DMS 273 (cell line): ENCODE measurements at regions not wholly inside any gene's neighbourhood (a gene's known extent, or its start where the extent isn't known, plus 50 kb on each side); places are given as distances from the start of the nearest gene placed in this dataset.

Experiments used
- DNase-seq: peaks from one replicate; lab custom pipeline; 2025; ENCODE audit not compliant: unreplicated experiment; lab: John Stamatoyannopoulos, UW

DNA sequence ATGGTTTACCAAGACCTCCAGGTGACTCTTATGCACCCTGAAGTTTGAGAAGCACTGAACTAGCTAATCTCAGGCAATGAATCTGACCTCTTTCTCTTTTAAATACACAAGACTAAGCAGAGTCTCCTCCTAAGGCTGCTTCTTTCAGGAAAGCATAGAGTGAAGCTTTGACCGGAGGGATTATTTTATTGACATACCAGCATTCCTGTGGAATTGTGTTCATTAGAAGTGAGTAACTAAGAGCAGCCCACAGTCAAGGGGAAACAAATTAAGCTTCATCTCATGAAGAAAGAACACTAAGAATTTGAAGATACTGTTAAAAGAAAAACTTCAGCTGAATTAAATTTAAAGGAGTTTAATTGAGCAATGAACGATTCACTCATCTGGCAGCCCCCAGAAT lies 963.5 kb downstream of the NTRK3 start:
- DNase-seq, result no peak

- DNase-seq, result no peak
Measured at GRCh38 chr15:87287156-87287555, 969.4 kb downstream of the NTRK3 start.

DNA sequence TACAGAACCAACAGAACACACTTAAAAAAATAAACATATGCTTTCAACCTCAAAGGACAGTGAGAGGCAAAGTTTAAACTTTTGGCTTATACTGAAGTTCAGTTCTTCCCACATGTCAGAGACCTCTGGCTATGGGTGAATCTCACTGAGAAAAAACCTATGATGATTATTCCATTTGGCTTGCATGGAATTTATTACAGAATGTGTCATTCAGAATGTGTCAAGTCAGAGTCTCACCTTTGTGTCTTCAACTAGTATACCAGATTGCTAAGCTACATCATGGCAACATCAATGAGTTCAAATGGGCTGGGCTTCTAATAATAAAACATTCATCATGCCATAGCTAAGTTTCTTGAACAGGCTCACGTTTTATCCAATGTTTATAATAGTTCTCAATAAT lies 987.0 kb downstream of the NTRK3 start:
- DNase-seq, result no peak

GRCh38 chr15:87268675-87269074 lies 987.9 kb downstream of the NTRK3 start:
- DNase-seq, result no peak

DNA sequence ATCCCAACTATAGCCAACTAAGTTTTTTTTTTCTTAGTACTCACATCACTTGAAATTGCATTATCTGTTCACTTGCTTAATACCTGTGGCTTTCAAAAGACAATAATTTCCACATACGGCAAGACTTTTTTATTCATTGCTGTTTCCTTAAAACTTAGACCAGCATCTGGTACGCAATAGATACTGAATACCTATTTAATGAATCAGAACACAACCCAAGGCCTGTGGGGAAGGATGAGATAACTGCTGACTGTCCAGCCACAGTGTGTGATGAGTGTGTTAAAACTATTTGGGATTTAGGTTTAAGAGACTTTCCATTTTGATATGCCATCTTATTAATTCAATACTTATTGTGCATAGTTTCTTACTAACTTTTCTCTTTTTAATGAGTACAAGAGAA lies 988.7 kb downstream of the NTRK3 start:
- DNase-seq, result no peak

DNA sequence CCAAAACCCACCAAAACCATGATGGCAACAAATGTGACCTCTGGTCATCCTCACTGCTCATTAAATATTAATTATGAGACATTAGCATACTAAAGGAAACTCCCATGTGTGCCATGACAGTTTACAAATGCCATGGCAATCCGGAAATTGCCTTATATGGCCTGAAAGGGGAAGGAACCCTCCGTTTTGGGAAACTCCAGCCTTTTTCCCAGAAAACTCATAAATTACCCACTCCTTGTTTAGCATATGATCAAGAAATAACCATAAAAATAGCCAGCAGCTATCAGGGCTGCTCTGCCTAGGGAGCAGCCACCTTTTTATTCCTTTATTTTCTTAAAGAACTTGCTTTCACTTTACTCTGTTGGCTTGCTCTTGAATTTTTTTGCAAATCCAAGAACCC lies 992.7 kb downstream of the NTRK3 start:
- no peak for DNase-seq

GRCh38 chr15:87263296-87263695 lies 993.2 kb downstream of the NTRK3 start:
- DNase-seq, result no peak

DNA sequence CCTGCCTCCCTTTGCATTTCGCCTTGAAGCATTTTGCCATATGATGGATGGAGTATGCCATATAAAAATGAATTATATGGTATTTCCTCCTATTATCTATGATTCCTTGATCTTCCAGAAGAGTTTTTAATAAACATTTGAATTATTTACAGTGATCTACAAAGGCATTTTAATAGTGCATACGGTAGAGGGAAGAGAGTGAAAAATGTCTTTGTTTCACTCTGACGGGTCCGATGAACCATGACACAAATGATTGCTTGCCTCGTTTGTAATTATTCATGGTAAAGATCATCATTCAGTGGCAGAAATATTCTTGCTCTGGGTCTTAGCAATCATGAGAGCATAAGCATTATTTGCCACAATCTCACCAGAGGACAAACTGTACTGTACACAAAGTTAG lies 1010.9 kb downstream of the NTRK3 start:
- no peak for DNase-seq

- no peak for DNase-seq
Measured at GRCh38 chr15:87243474-87243873, 1013.1 kb downstream of the NTRK3 start.

DNA sequence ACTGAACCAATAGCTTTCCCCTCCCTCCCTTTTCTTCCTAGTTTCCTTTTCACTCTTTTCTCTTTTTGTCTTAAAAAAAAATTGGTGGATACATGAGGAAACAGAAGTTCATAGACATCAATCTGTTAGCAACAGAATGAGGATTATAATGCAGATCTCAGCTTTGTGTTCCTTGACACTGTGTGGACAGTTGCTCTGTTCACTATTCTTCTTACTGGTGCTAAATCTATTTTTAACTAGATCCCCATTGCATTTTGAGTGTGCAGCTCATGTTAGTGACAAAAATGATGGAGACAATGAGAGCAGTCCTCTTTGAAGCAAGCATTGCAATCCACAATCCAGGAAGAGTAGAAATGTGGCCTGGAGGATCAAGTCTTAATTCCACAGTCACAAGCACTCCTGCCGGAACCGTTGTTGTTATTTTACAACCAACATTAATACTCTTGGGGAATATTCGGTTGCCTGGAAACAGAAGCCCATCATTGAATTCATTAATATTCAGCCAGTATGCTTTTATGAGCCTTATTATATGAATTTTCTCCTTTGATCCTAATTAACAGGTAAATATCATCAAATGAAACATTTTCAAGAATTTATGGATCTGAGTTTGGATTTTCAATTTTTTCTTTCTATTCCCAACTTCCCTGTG lies 1016.8 kb downstream of the NTRK3 start:
- DNase-seq, result no peak

GRCh38 chr15:87238451-87239068 lies 1018.0 kb downstream of the NTRK3 start:
- DNase-seq, result no peak

DNA sequence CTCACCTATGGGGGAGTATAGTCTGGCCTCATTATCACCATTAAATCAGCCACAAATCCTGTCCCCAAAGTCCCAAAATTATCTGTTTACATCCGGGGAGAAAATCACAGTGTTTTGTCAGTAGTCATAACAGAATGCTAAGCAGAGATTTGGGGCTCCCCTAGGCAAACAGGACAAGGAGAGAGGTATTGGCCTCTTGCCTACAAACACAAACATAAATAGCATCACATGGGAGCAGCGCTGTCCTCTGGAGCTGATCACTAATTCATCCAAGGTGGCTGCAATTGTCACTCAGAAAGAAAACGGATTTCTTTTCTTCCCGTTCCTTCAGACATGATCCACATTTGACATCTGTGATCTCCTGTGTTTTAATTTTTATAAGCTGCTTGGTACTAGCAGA lies 1028.1 kb downstream of the NTRK3 start:
- DNase-seq, result no peak

DNA sequence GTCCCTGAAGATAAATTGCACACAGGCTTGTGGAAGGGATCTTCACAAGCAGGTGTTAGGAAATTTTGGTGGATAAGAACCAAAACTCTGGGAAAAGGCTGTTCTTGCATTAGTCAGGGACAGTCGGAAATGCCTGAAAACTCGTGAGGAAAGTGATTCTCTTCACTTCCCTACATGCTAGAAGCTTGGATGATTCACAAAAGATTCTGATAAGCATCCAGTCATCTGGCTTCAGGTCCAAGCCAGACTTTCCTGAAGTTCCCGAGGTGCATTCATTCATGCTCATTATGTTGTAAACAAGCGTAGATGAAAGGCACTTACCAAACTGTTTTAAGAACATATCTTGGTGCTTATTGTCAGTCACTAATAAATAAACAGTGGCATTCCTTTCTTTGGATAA lies 1028.7 kb downstream of the NTRK3 start:
- no peak for DNase-seq

GRCh38 chr15:87225436-87225835 lies 1031.1 kb downstream of the NTRK3 start:
- DNase-seq, result no peak

- DNase-seq, result no peak
Measured at GRCh38 chr15:87224404-87224803, 1032.1 kb downstream of the NTRK3 start.

DNA sequence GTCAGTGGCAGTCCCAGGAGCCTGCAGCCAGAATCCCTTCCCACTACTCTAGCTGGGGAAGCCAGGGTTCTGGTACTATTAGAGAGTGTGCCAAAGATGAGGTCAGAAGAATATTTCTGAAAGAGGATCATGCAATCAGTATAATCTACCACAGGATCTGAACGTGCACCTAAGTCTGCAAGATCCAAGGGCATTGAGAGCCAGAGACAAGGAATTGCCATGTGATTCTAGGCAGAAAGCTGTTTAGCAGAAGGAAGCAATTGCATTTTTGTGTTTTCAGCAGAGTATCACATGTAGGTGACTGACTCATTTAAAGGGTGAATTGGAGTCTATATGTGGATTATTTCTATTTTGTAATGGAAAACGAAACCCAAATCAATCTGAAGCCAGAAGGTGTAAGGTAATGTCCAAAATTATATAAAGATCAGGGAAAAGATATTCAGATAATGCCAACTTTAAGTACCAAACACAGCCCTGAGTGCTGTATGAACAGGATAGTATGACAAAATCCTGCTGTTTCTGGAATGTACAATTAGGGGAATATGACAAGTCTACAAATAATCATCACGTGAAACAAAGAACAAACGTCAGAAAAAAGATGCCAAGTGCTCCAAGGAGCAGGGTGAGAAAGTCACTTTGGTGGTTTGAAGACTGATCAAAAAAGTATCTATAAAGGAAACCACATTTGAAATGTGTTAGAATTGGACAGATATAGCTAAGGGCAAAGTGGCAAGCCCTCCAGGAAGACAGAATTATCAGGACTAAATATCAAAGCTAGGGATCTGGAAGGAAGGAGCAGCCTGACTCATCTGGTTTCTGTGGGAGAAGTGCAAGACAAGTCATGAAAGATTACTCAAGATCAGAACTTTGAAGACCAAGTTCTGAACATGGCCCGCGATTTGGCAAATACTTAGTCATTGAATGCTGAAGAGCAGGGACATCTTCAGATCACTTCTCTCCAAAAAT lies 1036.6 kb downstream of the NTRK3 start:
- peak; percentile 11 for DNase-seq

GRCh38 chr15:87215100-87215499 lies 1041.4 kb downstream of the NTRK3 start:
- DNase-seq, result no peak

- DNase-seq, result no peak
Measured at GRCh38 chr15:87213626-87214025, 1042.9 kb downstream of the NTRK3 start.

GRCh38 chr15:87212041-87212440 lies 1044.5 kb downstream of the NTRK3 start:
- no peak for DNase-seq

DNA sequence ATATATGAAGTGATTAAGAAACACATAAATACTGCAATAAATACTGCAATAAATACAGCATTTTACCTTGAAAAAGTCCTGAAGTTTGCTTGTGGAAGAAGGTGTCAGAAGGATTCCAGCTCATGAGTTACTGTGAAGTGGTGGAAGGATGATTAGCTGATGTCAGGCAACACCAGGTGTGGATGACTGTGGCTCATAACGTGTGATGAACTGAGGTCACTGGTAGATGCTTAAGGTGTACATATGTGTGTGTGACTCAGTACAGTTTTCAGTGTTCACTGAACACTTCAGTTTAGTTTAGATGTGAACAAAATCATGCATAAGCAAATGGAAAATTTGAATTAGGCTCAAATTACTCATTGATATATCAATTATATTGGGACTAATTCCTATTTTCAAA lies 1045.0 kb downstream of the NTRK3 start:
- no peak for DNase-seq

DNA sequence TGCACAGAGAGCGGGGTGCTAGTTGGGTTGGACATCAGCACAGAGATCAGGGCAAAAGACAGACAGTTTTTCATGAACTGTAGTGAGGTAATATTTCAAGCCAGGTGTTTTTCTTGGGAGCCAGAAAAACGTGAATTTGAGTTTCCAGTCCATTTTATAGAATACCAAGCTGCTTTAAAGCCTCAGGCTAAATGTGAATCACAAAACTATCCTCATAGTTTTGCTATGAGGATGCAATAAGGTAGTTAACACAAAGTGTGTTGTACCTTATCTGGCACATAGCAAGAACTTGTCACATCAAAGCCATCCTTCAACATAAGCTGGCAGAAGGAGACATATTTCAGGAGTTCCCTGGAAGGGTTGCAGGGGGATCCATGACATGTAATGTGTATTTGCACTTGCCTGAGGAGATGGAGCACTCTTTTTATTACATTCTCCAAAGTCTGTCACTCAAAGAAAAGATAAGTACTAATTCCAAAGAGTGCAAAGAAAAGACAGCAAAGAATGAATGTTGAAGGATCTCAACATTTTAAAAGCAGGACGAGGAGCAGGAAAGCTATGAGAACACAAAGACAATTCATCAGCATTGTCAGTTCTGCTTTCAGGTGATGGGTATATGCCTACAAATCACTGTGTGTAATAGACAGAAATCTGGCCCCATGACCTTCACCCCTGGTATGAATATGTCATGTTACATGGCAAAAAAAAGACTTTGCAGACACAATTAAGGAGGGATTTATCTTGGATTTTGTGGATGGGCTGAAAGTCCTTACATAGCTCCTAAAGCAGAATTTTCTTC lies 1046.4 kb downstream of the NTRK3 start:
- no peak for DNase-seq
